Liver (tissue), 8 donors: ENCODE measurements at regions not wholly inside any gene's neighbourhood (a gene's known extent, or its start where the extent isn't known, plus 50 kb on each side); places are given as distances from the start of the nearest gene placed in this dataset.

Experiments
- DNase-seq: peaks from one replicate; pipeline ENCODE4 v3.0.0-alpha.2; 2017; ENCODE audit warnings: low spot score
- H3K27ac ChIP-seq, 2 donors: one replicate each; pipeline ENCODE4 v1.7.0; 2013; ENCODE audit warnings: inconsistent platforms in 2 of 2, low read length in 2 of 2, control low read depth in 1 of 2, low read depth in 1 of 2, mild to moderate bottlenecking in 1 of 2
- H3K27me3 ChIP-seq, 4 donors: one replicate each; pipeline versions ENCODE4 v1.6.1 to v1.7.0; 2013; ENCODE audit warnings: low read length in 3 of 4, inconsistent platforms in 1 of 4, mild to moderate bottlenecking in 1 of 4, moderate library complexity in 1 of 4; ENCODE audit not compliant: control insufficient read depth in 4 of 4, insufficient read depth in 4 of 4
- H3K36me3 ChIP-seq, 4 donors: one replicate each; pipeline versions ENCODE4 v1.6.1 to v1.7.0; 2013; ENCODE audit warnings: low read length in 3 of 4, mild to moderate bottlenecking in 3 of 4, low read depth in 1 of 4, moderate library complexity in 1 of 4; ENCODE audit not compliant: control insufficient read depth in 4 of 4, insufficient read depth in 3 of 4
- H3K4me1 ChIP-seq, 4 donors: one replicate each; pipeline versions ENCODE4 v1.6.1 to v1.7.0; 2013; ENCODE audit warnings: low read length in 3 of 4, mild to moderate bottlenecking in 3 of 4, moderate library complexity in 1 of 4; ENCODE audit not compliant: control insufficient read depth in 4 of 4, insufficient read depth in 4 of 4
- H3K4me3 ChIP-seq, 3 donors: one replicate each; pipeline versions ENCODE4 v1.6.1 to v1.7.0; 2013; ENCODE audit warnings: low read length in 3 of 3, control low read depth in 1 of 3, low read depth in 1 of 3, mild to moderate bottlenecking in 1 of 3
- H3K9ac ChIP-seq, 2 donors: one replicate each; pipeline ENCODE4 v1.7.0; 2013; ENCODE audit warnings: low read length in 2 of 2, mild to moderate bottlenecking in 2 of 2, moderate library complexity in 2 of 2, control low read depth in 1 of 2, low read depth in 1 of 2
- H3K9me3 ChIP-seq, 4 donors: one replicate each; pipeline versions ENCODE4 v1.6.1 to v1.7.0; 2013; ENCODE audit warnings: low read length in 3 of 4; ENCODE audit not compliant: control insufficient read depth in 4 of 4
- ATF3 ChIP-seq: IDR thresholded peaks from 2 replicates; pipeline ENCODE4 v1.6.1; 2016; ENCODE audit warnings: antibody characterized with exemption
- CTCF ChIP-seq: fragments of 150-350 bp; IDR thresholded peaks from 2 replicates; pipeline ENCODE4 v1.5.1; 2017; ENCODE audit warnings: improper control_type of control experiment, low read depth, low read length; ENCODE audit not compliant: missing input control
- EGR1 ChIP-seq, 2 donors: IDR thresholded peaks; 2 replicates each; pipeline ENCODE4 v1.6.1; 2016 to 2018; ENCODE audit warnings: antibody characterized with exemption in 2 of 2, low read depth in 2 of 2
- FOXA1 ChIP-seq: IDR thresholded peaks from 2 replicates; pipeline ENCODE4 v1.6.1; 2016; ENCODE audit warnings: antibody characterized with exemption
- FOXA2 ChIP-seq: IDR thresholded peaks from 2 replicates; pipeline ENCODE4 v1.6.1; 2016; ENCODE audit warnings: antibody characterized with exemption
- GABPA ChIP-seq, 2 donors: IDR thresholded peaks in 1 of 2; conservative IDR thresholded peaks in 1 of 2; 2 replicates each; pipeline ENCODE4 v1.6.1; 2016; ENCODE audit warnings: antibody characterized with exemption in 2 of 2, mild to moderate bottlenecking in 1 of 2, moderate library complexity in 1 of 2
- HNF4A ChIP-seq, 2 donors: conservative IDR thresholded peaks; 2 replicates each; pipeline ENCODE4 v1.6.1; 2016; ENCODE audit warnings: antibody characterized with exemption in 2 of 2, mild to moderate bottlenecking in 2 of 2
- HNF4G ChIP-seq: IDR thresholded peaks from 2 replicates; pipeline ENCODE4 v1.6.1; 2016; ENCODE audit warnings: antibody characterized with exemption
- JUND ChIP-seq, 2 donors: IDR thresholded peaks; 2 replicates each; pipeline ENCODE4 v1.6.1; 2016; ENCODE audit warnings: antibody characterized with exemption in 2 of 2
- MAX ChIP-seq: IDR thresholded peaks from 2 replicates; pipeline ENCODE4 v1.6.1; 2016; ENCODE audit warnings: antibody characterized with exemption
- NR2F2 ChIP-seq: IDR thresholded peaks from 2 replicates; pipeline ENCODE4 v1.6.1; 2016; ENCODE audit warnings: antibody characterized with exemption
- RAD21 ChIP-seq, 2 donors: IDR thresholded peaks; 2 replicates each; pipeline ENCODE4 v1.6.1; 2016; ENCODE audit warnings: antibody characterized with exemption in 2 of 2, mild to moderate bottlenecking in 2 of 2
- REST ChIP-seq: IDR thresholded peaks from 2 replicates; pipeline ENCODE4 v1.6.1; 2016; ENCODE audit warnings: antibody characterized with exemption, mild to moderate bottlenecking
- RXRA ChIP-seq, 2 donors: IDR thresholded peaks; 2 replicates each; pipeline ENCODE4 v1.6.1; 2017 to 2018; ENCODE audit warnings: antibody characterized with exemption in 2 of 2, mild to moderate bottlenecking in 1 of 2
- SP1 ChIP-seq: IDR thresholded peaks from 2 replicates; pipeline ENCODE4 v1.6.1; 2018; ENCODE audit warnings: antibody characterized with exemption, mild to moderate bottlenecking
- TAF1 ChIP-seq: conservative IDR thresholded peaks from 2 replicates; pipeline ENCODE4 v1.6.1; 2016; ENCODE audit warnings: antibody characterized with exemption, mild to moderate bottlenecking
- YY1 ChIP-seq: IDR thresholded peaks from 2 replicates; pipeline ENCODE4 v1.6.1; 2016; ENCODE audit warnings: antibody characterized with exemption, mild to moderate bottlenecking
- ZBTB33 ChIP-seq: IDR thresholded peaks from 2 replicates; pipeline ENCODE4 v1.6.1; 2016; ENCODE audit warnings: antibody characterized with exemption
- WGBS: extraction: QIAGEN DNeasy Blood & Tissue Kit; methylation state at CpG from one replicate; pipeline ENCODE4 v1.1.7; 2013; 5-methylcytosine and 5-hydroxymethylcytosine counted together
- donor health status: healthy.
- donor health status: healthy.
- donor health status: healthy.
- donor health status: healthy.
- donor health status: healthy.

- Histone ChIP-seq H3K9me3 (no peaks in the 10 kb centered on the region), H3K4me1 (peaks cover 0 to 10% (median 5%) of the 10 kb centered on the region in 4 donors), H3K27ac (no peak overlapping the region), H3K4me3 (no peak overlapping the region), H3K36me3 (no peaks in the 10 kb centered on the region), H3K27me3 (peaks cover 0 to 4% (median under 1%) of the 10 kb centered on the region in 4 donors), H3K9ac (no peak overlapping the region)
- no peak for DNase-seq
- no peak for TF ChIP-seq TAF1
- WGBS: 93% methylated on average over 5 of the region's 5 CpGs
Observed at GRCh38 chr3:107925851-107926250, 165.0 kb downstream of the CD47 start.

GRCh38 chr3:107921038-107921437, 169.8 kb downstream of the CD47 start:
- no peak overlapping the region for H3K27ac ChIP-seq
- H3K4me3 ChIP-seq: no peak overlapping the region
- peaks cover 0 to 12% (median 0%) of the 10 kb centered on the region in 4 donors for H3K27me3 ChIP-seq
- no peak for DNase-seq
- no peak overlapping the region for H3K9ac ChIP-seq
- WGBS: 68% methylated on average over 1 of the region's 1 CpG
- no peaks in the 10 kb centered on the region for H3K36me3 ChIP-seq
- no peaks in the 10 kb centered on the region for H3K4me1 ChIP-seq
- H3K9me3 ChIP-seq: no peaks in the 10 kb centered on the region
- TF ChIP-seq HNF4A (conservative IDR thresholded peaks at IDR 0.05): no peak
- no peak for TF ChIP-seq ATF3
- no peak for TF ChIP-seq RAD21 (IDR thresholded peaks at IDR 0.05)
- TF ChIP-seq MAX: no peak
- TF ChIP-seq JUND (IDR thresholded peaks at IDR 0.05): no peak
- TF ChIP-seq REST: no peak
- TF ChIP-seq RXRA (IDR thresholded peaks at IDR 0.05): no peak
- TF ChIP-seq YY1: no peak
- TF ChIP-seq ZBTB33: no peak
- no peak for TF ChIP-seq FOXA1
- TF ChIP-seq TAF1: no peak
- no peak for TF ChIP-seq SP1
- no peak for TF ChIP-seq EGR1 (IDR thresholded peaks at IDR 0.05; ENCODE audit: low read depth in 2 of 2)
- TF ChIP-seq FOXA2: no peak
- no peak for TF ChIP-seq GABPA (IDR thresholded peaks at IDR 0.05 in 1 of 2, conservative IDR thresholded peaks at IDR 0.05 in 1 of 2)
- no peak for TF ChIP-seq NR2F2
- TF ChIP-seq CTCF: no peak
- TF ChIP-seq HNF4G: no peak
